GM18519 (cell line): ENCODE measurements at regions not wholly inside any gene's neighbourhood (a gene's known extent, or its start where the extent isn't known, plus 50 kb on each side); places are given as distances from the start of the nearest gene placed in this dataset.

ENCODE experiments used
- ATAC-seq: cut with Tn5 transposase; IDR thresholded peaks from one replicate; pipeline ENCODE4 v1.9.1; 2021; ENCODE audit warnings: mild to moderate bottlenecking, moderate library complexity; ENCODE audit not compliant: unreplicated experiment, low FRiP score

DNA sequence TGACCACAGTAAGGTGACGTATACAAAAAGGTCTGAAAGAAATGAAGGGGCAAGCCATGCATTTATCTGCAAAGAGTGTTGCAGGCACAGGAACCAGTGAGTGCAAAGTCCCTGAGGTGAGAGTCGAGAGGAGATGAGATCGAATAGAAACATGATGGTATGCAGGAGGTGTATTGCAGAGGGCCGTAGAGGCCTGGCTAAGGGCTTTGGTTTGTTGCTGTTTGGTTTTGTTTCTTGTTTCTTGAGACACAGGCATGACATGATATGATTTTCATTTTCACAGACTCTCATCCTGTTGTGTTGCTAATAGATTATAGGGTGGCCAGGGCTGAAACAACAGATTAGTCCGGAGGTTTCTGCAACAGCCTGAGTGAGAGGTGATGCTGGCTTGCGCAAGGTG is 80.4 kb downstream of the HSPH1 start:
- no peak for ATAC-seq

DNA sequence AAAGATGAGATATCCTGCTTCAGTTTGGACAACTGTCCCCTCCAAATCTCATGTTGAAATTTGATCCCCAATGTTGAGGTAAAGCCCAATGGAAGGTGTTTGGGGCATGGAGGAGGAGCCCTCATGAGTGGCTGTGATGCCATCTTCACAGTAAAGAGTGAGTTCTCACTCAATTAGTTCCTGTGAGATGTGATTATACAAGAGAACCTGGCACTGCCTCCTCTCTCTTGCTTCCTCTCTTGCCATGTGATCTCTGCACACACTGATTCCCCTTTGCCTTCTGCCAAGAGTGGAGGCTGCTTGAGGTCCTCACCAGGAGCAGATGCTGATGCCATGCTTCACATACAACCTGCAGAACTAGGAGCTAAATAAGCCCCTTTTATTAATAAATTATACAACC is 86.9 kb downstream of the HSPH1 start:
- no peak for ATAC-seq

DNA sequence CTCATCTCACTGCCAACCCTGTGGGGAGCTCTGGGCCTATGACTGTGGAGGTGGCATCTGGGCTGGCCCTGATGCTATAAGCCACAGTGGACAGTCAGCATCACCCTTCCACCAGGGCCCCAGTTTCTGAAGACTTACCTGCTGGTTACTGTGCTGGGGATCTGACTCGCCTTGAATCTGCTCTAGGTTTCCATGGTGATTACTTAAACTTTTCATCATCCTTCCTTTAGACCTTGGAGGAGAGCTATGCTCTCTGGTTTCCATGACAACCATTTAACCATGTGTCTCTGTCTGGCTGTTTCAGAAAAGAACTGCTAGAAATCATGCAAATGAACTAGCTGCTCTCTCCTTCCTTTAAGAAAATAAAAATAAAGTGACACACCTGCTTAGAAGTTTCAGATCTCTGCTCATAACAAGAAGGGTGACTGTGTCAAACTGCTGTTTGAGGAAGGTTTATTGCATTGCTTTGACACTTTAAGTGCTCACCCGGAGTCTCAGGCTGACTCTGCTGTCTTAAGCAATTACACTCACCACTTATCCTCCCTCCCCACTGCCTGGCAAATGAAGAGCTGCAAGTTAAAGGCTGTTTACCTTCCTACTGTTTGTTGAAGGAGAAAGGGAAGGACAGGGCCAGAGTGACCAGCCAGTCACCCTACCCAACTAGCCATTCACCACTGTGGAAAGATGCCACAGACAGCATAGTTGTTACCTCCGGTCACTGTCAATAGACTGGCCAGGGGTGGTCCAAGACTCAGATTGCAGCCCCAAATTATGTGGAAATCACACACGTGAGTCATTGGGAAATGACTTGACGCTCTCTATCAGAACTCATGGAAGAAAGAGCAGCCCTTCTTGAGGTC is 87.6 kb downstream of the HSPH1 start:
- peak; percentile 96 for ATAC-seq

DNA sequence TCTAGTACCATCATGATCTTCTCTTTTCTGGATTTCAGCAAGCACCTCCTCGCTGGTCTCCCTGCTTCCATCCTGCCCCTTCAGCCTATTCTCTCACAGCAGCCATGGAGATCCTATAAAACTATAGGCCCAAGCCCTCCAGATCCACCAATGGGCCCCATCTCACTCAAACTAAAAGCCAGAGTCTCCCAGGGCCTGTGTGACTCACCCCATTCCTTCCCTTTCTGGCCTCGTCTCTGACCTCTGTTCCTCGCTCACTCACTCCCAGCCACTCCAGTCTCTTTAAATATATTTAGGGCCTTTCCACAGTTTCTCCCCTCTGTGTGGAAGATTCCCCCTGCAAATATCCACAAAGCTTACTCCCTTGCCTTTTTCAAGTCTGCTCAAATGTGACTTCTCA is 89.7 kb downstream of the HSPH1 start:
- no peak for ATAC-seq

DNA sequence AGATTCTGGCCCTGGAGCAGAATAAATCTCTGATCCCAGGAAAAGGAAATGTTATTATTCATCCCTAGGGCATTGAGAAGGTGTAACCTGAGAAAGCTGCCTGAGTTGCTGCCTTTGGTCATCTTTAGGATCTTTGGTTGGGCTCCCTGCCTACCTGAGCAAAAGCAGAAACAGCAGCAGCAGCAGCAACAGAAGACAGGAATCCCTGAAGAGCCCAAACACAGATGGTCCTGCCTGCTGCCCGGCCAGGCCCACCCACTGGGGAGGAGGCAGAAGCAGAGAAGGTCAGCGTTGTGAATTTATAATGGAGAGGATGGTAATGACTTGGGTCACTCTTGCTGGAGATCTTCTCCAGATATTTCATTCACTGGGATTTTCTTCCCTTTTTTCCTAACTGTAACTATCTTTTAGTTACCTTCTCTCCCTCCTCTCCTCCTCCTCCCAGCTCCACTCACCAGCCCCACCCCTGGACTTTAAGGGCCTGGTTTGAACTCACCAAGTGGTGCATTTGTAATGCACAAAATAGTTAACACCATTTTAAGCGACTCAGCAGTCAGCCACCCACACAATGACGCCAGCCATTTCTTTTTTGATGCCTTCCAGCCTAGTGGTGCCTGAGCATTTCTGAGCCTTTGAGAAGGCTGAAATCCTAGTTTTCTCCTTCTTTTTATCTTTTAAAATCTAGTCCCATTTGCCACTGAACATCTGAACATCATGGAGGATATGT is 91.7 kb downstream of the HSPH1 start:
- no peak for ATAC-seq

DNA sequence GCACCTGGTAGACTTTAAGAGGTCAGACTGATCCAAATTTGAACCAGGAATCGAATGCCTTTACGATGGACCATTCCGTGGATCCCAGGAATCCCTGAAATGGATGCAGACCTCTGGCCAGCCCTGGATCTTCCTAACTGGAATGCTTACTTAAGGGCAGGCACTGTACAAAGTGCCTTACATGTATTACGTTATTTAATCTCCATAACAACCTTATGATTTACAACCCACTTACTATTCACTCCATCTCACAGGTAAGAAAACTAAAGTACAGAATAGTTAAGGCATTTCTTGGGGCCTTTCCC is 93.6 kb downstream of the HSPH1 start:
- ATAC-seq = no peak

DNA sequence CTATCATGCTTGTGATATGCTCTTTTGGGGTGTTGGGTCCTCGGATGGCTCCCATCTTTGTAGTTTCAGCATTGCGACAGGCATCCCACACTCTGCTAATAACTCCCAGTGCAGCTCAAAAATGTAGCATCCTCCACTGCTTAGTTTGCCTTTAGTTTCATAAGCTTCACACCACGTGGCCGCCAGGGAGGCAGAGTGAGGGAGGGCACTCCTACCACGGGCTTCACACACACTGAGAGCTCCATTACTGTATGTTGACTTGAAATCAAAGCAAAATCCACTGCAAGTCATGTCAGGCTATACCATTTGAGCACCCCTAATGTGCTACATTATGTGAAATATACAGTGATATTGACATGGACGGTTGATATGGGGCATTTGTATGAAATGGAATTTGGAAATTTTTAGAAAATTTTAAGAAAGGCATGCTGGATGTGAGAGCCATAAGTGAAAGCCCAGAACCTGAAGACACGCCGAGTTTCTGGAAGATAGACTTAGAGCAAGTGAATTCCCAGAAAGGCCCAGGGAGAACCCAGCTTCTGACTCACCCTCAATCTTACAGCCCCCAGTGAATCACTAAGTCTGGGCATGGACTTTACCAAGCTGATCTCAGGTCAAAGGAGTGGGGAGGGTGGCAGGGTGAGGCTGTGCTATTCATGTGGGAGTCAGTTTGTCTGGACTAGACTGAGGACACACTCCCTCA is 94.1 kb downstream of the HSPH1 start:
- ATAC-seq = no peak

DNA sequence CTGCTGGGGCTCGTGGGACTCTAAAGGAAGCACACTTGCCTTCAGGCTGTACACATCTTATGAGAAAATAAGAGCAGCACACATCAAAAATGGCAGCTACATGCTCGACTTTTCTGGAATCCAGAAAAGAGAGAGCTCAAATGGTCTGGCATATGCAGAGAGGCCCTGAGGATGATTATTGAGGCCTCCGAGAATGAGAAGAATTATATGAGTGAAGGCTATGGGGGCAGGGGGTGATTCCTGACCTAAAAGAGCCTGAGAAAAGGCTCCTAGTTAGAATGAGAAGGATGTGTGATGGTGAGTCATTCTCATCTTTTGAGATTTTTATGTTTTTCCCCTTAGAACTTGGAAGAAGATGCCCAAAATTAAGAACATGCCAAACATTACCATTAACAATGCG is 97.1 kb downstream of the HSPH1 start:
- no peak for ATAC-seq

DNA sequence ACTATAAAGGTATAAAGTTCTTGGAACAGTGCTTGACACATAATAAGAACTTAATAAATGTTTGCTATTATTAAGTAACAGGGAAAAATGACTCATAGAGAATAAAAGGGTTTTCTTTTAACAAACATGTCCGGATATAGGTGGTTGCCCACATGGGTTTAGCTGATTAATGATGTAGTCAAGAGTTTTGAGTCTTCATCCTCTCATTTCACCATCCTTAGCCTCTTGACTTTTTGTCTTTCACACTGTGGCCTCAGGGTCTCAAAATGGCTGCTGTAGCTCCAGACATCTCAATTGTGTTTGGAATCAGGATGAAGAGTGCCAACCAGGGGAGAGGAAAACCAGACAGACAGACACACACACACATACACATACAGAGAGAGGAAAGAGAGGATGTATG is 97.9 kb downstream of the HSPH1 start:
- no peak for ATAC-seq

DNA sequence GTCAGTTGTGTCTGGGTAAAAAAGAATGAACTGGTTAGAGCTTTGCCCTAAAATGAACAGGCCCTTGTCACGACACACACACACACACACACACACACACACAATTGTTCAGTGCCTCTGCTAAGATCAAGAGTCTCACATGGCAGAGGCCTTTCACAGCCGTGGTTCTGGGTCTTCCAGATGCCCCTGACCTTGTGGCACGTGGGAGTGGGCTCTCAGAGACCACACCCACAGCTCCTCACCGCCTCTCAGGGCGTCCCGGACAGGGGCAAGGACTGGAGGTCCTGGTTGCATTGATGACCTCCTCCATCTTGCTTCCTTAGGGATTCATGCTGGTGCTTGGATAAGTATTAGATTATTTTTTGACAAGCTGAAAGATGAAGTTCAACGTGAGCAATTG is 101.0 kb downstream of the HSPH1 start:
- ATAC-seq = no peak

DNA sequence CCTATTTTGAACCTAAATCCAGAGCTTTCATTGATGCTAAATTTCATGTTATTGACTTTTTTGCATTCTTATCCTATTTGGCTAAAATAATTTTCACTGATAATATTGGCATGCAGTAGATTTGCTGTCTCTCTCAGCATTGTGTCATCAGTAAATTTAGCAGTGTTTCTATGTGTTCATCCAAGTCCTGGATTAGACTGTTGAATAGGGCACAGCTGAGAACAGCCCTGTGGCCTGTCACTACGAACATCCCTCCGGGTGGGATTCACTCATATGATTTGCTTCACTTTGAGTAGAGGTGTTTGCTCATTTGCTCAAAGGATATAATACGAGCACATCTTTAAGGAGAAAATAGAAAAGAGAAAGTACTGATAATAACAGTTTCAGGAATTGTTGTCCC is 101.5 kb downstream of the HSPH1 start:
- no peak for ATAC-seq

DNA sequence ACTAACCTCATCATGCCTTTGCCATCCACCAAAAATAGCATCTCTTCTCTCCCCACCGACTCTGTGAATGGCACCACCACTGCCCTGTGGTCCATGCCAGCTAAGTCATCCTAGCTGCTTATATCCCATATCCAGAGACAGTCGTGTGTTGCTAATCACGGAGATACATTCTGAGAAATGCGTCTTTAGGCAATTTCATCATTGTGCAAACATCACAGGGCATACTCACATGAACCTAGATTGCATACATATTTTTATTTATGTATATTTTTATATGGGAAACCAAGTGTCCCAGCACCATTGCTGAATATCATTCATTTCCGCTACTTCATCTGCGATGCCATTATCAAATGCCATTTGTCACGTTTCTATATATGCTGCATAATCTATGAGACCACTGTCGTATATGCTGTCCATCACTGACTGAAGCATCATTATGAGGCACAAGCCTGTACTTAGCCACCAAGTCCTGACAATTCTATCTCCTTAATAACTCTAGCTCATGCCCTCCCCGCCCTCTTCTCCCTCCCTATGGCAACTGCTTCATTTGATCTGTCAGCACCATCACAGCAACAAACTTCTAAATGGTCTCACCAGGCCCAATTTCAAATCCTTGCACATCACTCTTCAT is 104.2 kb downstream of the HSPH1 start:
- no peak for ATAC-seq

DNA sequence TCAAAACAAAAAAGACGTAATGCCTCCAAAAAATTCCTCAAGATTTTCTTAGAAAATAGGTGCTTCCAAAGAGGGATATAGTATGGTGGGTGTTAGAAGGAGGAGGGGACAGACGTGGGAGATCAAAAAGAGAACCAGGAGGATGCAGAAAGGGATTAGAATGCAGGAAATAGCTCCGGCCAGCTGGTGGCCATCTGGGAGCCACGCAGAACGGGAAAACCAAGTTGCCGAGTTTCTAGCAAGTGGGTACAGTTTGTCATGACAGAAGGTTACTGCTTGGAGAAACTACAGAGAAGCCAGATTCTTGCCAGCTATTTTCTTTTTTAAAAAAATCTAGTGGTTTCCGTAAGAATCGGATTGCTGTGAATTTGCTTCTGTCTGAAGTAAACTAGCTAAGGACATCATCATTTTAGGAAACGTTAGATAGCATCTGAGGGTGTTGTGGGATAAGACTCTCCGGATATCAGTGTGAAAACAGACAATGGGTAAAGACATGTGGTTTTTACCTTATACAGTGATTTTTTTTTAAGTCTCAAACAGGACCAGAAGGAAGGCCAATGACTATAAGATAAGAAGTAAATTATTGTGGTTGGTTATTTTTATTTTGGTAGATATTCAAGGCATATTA is 104.9 kb downstream of the HSPH1 start:
- ATAC-seq = no peak

DNA sequence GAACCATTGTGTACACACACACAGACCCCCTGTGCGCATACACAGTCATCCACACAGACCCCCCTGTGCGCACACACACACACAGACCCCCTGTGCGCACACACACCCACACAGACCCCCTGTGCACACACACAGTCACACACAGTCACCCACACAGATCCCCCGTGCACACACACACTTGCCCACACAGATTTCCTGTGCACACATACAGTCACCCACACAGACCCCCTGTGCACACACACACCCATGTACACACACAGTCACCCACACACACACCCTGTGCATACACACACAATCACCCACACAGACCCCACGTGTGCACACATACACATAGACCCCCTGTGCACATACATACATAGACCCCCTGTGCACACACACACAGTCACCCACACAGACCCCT is 106.1 kb downstream of the HSPH1 start:
- no peak for ATAC-seq

DNA sequence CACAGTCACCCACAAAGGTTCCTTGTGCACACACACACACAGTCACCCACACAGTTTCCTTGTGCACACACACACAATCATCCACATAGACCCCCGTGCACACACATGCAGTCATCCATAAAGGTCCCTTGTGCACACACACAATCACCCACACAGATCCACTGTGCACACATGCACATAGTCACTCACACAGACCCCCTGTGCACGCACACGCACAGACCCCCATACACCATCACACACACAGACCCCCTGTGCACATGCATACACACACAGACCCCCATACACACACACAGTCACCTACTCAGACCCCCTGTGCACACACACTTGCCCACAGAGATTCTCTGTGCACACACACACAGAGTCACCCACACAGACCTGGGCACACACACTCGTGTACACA is 107.1 kb downstream of the HSPH1 start:
- ATAC-seq = no peak

DNA sequence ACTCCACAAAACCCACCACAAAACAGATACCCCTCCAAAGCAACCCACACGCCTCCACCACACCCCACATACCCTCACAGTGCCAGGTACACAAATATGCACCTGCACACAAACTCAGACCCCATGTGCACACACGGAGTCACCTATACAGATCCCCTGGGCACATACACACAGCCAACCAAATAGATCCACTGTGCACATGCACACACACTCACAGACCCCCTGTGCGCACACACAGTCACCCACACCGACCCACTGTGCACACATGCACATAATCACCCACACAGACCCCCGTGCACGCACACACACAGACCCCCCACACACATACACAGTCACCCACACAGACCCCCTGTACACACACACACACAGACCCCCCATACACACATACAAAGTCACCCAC is 107.8 kb downstream of the HSPH1 start:
- no peak for ATAC-seq

DNA sequence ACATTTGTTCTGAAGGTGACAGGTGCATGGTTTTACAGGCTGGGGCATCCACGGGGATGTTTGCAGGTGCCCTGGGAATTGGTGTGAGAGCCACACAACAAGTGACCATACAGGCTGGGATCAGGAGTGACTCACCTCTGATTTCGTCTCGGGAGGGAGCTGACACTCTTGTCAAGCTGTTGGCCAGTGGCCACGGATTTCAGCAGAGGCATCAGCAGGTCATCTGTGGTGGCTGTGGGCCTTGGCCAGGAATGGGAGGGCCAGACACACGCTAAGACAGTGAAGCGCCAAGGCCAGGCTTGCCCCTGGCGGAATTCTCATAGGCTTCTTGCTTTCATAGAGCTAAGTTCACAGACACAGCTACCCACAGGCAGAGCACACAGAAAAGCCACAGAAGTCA is 108.6 kb downstream of the HSPH1 start:
- ATAC-seq = no peak

DNA sequence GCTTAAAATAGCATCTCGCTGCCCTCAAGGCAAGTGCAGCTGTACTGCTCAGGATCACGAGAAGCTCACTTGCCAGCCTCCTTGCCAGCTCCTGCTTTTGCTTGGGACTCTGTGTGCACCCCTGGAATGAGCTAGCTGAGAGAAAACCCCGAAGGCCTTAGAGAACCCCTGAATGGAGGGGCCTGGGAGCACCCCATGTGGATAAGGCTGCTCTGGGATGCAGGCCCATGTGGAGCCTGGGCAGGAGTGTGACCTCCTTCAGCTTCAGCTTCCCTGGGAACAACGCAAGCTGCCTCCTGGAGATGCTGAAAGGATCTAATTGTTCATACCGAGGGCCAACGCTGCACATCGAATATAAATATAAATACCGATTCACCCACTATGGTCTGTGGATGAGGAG is 109.2 kb downstream of the HSPH1 start:
- no peak for ATAC-seq

DNA sequence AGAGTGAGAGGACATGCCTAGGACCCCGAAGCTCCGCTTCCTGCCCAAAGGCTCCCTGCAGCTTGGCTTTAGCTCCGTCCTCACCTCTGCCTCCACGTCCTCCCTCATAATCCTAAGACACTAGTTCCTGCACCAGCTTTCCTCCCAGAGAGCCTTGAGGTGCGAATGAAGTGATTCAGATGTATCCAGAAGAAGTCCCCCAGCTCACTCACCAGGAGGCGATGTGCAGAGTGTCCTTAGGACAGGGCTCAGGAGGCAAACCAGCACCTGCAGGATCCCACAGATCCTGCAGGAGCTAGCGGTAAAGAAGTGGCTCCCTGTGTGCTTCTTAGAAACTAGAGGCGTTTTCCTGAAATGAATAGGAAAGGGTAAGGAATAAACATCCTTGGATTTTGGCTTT is 109.7 kb downstream of the HSPH1 start:
- ATAC-seq = no peak

DNA sequence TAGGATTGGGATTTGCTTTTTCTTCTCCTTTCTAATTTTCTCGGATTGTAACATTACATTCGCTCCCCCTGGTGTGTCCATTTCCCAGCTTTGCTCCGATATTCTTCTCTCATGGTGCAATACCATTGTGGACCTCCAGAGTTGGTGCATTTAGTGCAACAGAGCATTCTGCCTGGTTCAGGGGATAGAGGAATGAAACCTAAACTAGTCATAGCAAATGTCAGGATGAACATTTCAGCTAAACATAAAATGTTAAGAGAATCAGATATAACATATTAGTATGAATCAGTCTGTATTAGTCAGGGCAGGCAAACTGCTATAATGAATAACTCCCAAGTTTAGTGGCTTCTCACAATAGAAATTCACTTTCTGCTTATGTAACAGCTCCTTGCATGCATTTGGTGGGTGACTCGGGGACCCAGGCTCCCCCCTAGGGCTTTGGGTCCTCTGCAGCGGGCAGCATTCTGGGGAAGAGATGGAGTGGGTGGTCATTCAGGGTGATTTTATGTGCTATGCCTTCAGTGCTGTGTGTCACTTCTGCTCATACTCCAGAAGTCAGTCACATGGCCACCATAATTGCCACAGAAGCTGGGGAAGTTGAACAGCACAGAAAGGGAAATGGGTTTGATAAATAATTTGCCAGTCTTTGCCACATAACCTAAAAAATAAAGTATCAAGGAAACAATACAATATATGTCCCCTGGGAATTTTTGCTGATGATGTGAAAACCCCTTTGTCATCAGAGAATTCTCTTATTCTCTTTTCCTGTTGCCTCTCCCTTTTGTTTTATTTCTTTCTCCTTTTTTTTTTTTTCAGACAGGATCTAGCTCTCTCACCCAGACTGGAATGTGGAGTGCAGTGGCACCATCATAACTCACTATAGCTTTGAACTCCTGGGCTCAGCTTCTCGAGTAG is 111.0 kb downstream of the HSPH1 start:
- no peak for ATAC-seq
